Left lung (tissue), 4 donors: ENCODE measurements at regions not wholly inside any gene's neighbourhood (a gene's known extent, or its start where the extent isn't known, plus 50 kb on each side); places are given as distances from the start of the nearest gene placed in this dataset.

Source experiments
- ATAC-seq: fragments of 200-7000 bp; cut with Tn5 transposase; one replicate; pipeline ENCODE4 v1.9.1; 2020; ENCODE audit warnings: moderate library complexity
- DNase-seq, 4 donors: peaks; one replicate each; pipeline ENCODE4 v3.0.0-alpha.2; 2013 to 2020
- H3K27ac ChIP-seq, 2 donors: fragments of 200-600 bp; sonication (generic) in 1 of 2; one replicate each; pipeline versions ENCODE4 v1.5.0 to v1.8.0; 2020 to 2021
- H3K27me3 ChIP-seq, 2 donors: fragments of 200-600 bp; sonication (generic) in 1 of 2; one replicate each; pipeline versions ENCODE4 v1.5.0 to v1.8.0; 2020 to 2021
- H3K36me3 ChIP-seq, 2 donors: fragments of 200-600 bp; sonication (generic) in 1 of 2; one replicate each; pipeline versions ENCODE4 v1.5.0 to v1.8.0; 2020 to 2021
- H3K4me1 ChIP-seq, 2 donors: fragments of 200-600 bp; one replicate each; pipeline ENCODE4 v1.8.0; 2021
- H3K4me3 ChIP-seq, 2 donors: fragments of 200-600 bp; sonication (generic) in 1 of 2; one replicate each; pipeline versions ENCODE4 v1.5.0 to v1.8.0; 2020 to 2021; ENCODE audit warnings: mild to moderate bottlenecking in 1 of 2
- H3K9me3 ChIP-seq, 2 donors: fragments of 200-600 bp; sonication (generic) in 1 of 2; one replicate each; pipeline versions ENCODE4 v1.5.0 to v1.8.0; 2020 to 2021
- CTCF ChIP-seq, 2 donors: fragments of 200-600 bp; sonication (generic) in 1 of 2; IDR thresholded peaks; one replicate each; pipeline versions ENCODE4 v1.5.0 to v1.8.0; 2021; ENCODE audit warnings: antibody characterized with exemption in 2 of 2
- intact Hi-C, 2 donors: fragments of 100-400 bp; cut with DNase I; formaldehyde crosslinking; loops; one replicate each; pipeline versions ENCODE4 v1.11.2 to v1.14.2; 2022
- donor health status: DM: no; HTN: yes; CAD: no.
- donor health status: DM: no; HTN: no; CAD: no.

- no peak for DNase-seq
- ATAC-seq: no peak
- Histone ChIP-seq H3K36me3 (no peaks in the 10 kb centered on the region), H3K4me3 (no peak overlapping the region), H3K9me3 (no peaks in the 10 kb centered on the region), H3K27me3 (no peaks in the 10 kb centered on the region), H3K27ac (no peak overlapping the region), H3K4me1 (peaks cover 0 to 9% of the 10 kb centered on the region in 2 donors)
- intact Hi-C loops: no loop called here
- no peak for TF ChIP-seq CTCF (IDR thresholded peaks at IDR 0.05)
These were observed 60.2 kb downstream of the CCDC71L start for GRCh38 chr7:106600569-106601373.

GRCh38 chr7:106599343-106599698 is 61.6 kb downstream of the CCDC71L start:
- Histone ChIP-seq H3K36me3 (no peaks in the 10 kb centered on the region), H3K4me3 (no peak overlapping the region), H3K27ac (no peak overlapping the region), H3K27me3 (no peaks in the 10 kb centered on the region), H3K4me1 (peaks cover 0 to 9% of the 10 kb centered on the region in 2 donors), H3K9me3 (no peaks in the 10 kb centered on the region)
- ATAC-seq: peak; percentile 7
- DNase-seq: no peak
- TF ChIP-seq CTCF (IDR thresholded peaks at IDR 0.05): no peak
- intact Hi-C loops: no loop called here

DNA sequence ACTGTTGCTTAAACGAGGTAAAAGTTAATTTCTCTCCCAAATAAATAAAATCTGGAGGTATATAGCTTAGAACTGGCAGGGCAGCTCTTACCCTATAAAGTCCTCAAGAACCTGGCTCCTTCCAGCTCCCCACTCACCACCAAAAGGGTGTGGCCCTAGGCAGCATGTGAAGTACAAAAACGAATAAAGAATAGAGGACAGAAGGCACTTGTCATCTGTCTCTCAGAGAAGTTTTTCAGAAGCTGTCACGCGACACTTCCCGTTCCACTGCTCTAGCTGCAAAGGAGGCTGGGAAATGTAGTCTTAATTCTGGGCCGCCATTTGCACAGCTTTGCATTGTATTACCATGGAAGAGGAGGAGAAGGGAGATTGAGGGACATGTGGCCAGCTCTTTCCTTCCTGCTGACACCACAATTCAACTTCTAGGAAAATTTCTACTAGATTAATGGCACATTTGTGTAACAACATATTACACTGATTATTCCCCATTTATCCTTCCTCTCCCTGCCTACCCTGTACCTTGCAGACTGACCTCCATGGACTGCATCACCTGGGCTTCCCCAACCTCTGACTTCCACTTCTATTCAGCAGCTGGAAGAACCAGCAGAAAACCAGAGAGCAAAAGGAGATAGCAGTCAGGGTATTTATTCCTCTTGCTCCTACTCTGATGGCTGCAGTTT is 62.2 kb downstream of the CCDC71L start:
- Histone ChIP-seq H3K27me3 (no peaks in the 10 kb centered on the region), H3K9me3 (no peaks in the 10 kb centered on the region), H3K27ac (peak overlapping the region in 1 of 2 donors; percentile 64), H3K4me3 (peak overlapping the region in 1 of 2 donors; percentile 32), H3K36me3 (no peaks in the 10 kb centered on the region), H3K4me1 (peaks cover 0 to 9% of the 10 kb centered on the region in 2 donors)
- intact Hi-C loops: no loop called here
- peak; percentile 98 for ATAC-seq
- peak in 3 of 4 donors; percentile 13 to 77 (median 37) for DNase-seq
- no peak for TF ChIP-seq CTCF (IDR thresholded peaks at IDR 0.05)

DNA sequence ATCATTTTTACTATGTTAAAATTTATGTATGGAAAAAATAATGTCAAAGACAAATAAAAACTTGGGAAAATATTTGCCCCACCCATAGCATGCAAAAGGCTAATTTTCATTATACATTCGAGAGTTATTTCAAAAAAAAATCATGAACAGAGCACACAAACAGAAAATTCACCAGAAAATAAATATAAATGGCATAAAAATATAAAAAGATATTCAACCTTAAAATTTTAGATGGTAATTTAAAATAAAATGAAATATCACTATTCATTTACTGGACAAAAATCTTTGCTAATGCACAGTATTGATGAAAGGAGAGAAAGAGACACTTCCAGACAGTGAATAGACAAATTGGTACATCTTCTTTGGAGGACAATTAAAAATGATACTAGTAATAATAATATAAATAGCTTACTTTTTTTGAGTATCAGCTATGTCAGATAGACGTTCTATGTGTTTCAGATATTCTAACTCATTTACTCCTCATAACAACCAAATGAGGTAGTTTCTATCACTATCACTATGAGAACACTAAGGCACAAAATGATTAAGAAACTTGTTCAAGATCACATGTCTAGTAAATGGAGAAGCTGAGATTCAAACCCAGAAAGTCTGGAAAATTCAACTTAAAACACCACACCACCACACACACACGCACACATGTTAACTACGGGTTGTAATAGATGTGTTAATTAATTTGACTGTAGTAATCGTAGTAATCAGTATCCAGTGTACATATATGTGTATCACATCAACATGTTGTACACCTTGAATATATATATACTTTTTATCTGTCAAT is 63.0 kb downstream of the CCDC71L start:
- intact Hi-C loops: no loop called here
- Histone ChIP-seq H3K27ac (peak overlapping the region in 1 of 2 donors; percentile 64), H3K36me3 (no peaks in the 10 kb centered on the region), H3K9me3 (no peaks in the 10 kb centered on the region), H3K27me3 (no peaks in the 10 kb centered on the region), H3K4me3 (peak overlapping the region in 1 of 2 donors; percentile 32), H3K4me1 (peaks cover 0 to 9% of the 10 kb centered on the region in 2 donors)
- TF ChIP-seq CTCF (IDR thresholded peaks at IDR 0.05): no peak
- no peak for DNase-seq
- peak; percentile 34 for ATAC-seq

GRCh38 chr7:106597014-106597413 is 63.9 kb downstream of the CCDC71L start:
- peaks cover 0 to 9% of the 10 kb centered on the region in 2 donors for H3K4me1 ChIP-seq
- no peak for TF ChIP-seq CTCF (IDR thresholded peaks at IDR 0.05)
- no peaks in the 10 kb centered on the region for H3K9me3 ChIP-seq
- H3K27ac ChIP-seq: no peak overlapping the region
- DNase-seq: no peak
- no peak overlapping the region for H3K4me3 ChIP-seq
- H3K36me3 ChIP-seq: no peaks in the 10 kb centered on the region
- intact Hi-C loops: no loop called here
- no peaks in the 10 kb centered on the region for H3K27me3 ChIP-seq
- ATAC-seq: no peak
